GM18858 (cell line): ENCODE measurements at regions not wholly inside any gene's neighbourhood (a gene's known extent, or its start where the extent isn't known, plus 50 kb on each side); places are given as distances from the start of the nearest gene placed in this dataset.
"Not testable (repeated sequence)": the region's sequence is repeated elsewhere in the genome, so short reads cannot be mapped to it uniquely, and the experiment has no call there.

Source experiments
- ATAC-seq: cut with Tn5 transposase; IDR thresholded peaks from one replicate; pipeline ENCODE4 v1.9.1; 2021; ENCODE audit not compliant: unreplicated experiment

DNA sequence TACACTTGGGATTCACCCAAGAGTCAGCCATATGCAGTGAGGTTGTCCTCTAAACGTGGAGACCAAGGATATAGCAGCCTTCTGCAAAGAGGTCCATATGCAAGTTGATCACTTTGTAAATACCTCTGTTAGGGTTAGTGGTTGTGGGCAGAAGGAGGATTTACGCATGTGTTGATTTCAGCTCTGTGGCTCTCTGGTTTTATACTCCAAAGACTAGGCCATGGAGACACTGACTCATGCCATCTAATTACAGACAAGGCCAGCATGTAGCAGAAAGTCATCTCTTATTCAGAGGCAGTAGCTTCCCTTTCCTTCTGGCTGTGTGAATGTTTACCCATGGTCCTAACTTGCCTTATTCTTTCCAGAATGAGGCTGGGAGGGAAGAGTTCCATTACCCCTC is 140.9 kb upstream of the GOLGA6L4 start:
- ATAC-seq: not testable (repeated sequence)

DNA sequence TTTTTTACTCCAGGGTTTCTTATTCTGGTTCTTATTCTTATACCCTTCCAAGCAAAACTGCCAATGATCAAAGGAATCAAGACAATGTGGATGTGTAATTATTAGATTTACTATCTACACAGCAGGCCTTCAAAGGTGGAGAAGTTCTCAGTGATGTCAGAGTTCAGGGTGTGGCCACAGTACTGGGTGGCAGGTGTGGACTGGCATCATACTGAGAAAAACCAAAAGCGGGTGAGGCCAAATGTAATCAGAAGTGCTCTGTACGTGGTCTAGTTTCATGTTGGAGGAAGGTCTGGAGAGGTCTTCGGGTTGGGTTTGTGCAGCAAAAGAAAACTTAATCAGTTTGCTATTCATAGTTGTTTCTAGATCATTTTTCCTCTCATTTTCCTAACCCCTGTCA is 138.5 kb upstream of the GOLGA6L4 start:
- ATAC-seq: not testable (repeated sequence)

DNA sequence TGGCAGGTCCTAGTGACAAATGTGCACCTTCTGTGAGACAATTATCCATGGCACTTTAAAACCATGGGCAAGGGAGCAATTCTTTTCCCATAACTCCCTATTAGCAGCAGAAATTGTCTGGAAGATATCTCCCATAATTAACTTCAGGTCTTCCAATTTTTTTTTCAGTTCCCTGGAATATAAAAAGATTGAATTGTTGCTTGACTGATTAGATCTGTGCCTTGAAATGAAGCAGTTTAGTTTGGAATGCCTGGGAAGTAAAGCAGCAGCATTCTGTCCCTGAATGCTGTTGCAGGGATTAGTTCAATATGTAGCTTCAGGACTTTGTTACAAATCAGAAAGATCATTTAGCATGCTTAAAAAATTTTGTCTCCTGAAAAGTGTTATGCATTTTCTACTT is 137.0 kb upstream of the GOLGA6L4 start:
- no peak for ATAC-seq

DNA sequence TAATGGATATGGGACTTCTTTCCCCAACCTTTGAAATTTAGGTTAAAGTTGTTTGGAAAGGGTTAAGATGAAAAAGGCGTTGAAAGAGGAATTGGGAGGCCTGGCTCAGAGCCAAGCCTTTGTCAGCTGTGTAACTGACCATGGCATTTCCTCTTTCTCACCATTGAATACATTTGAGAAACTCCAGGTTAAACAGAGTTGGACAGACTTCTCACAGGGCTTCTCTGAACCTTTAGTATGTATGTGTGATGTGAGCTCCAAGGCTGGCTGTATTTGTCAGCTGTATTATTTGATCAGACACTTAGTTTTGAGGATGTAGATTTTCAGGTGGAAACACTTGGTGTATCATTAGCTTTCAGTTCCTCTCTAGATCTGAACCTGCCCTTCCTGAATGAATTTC is 136.4 kb upstream of the GOLGA6L4 start:
- ATAC-seq: no peak

DNA sequence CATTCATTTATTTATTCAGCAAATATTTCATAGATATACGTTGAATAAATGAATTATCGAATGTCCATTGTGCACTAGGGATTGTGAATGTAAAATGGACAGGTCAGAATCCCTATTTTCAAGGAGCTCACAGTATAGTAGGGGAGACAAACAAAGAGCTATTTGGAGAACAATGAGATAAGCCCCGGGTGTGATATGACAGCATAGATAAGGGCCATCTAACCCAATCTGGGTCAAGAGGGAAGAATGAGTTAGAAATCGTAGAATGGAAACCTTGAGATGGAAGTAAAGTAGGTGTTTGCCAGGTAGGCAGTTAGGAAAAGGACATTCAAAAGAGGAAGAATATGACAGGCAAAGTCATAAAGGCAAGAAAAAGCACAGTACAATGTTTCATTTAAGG is 132.2 kb upstream of the GOLGA6L4 start:
- ATAC-seq: no peak

DNA sequence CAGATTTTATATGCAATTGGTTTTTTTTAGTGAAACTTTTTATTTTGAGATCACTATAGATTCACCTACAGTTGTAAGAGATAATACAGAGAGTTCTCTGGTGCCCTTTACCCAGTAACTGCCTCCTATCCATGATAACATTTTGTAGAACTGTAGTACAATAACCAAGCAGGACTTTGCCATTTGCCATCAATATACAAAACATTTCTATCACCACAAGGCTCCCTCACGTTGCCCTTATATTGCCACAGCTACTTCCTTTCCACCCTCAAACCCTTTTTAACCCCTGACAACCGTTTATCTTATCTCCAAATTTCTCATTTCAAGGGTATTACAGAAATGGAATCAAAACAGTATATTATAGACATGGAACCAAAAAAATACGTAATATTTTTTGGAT is 130.7 kb upstream of the GOLGA6L4 start:
- ATAC-seq: no peak

DNA sequence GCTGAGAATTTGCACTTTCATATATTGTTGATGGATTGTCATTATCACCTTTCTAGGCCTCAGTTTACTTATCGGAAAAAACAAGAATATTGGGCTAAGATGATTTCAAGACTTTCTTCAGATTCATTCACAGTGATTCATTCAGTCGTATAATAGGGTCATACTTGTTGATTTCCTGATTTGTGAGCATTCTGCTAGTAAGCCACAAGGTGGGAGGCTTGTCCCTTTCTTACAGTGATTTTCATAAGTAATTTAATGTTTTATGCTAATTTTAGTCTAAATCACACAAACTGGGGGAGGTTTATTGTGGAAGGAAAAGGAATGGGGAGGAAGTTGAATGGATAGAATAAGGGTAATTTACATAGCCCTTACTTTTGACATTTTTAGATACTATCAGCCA is 126.8 kb upstream of the GOLGA6L4 start:
- ATAC-seq: no peak

DNA sequence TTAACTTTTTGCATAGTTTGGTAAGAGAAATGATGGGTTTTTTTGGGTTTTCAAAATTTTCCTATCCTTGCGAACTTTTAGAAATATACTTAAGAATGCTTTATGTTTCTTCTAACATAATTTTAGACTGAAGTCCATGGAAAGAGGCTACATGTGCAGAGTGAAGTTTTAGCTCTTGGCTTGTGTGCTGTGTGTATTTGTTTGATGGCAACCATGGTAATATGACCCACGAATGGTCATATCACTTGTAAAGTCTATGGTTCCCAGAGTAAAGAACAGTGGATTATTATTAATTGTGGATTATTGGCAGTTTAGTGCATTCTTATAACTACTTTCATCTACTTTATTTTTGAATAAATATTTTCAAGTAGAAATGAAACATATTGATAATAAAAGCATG is 124.0 kb upstream of the GOLGA6L4 start:
- ATAC-seq: no peak

DNA sequence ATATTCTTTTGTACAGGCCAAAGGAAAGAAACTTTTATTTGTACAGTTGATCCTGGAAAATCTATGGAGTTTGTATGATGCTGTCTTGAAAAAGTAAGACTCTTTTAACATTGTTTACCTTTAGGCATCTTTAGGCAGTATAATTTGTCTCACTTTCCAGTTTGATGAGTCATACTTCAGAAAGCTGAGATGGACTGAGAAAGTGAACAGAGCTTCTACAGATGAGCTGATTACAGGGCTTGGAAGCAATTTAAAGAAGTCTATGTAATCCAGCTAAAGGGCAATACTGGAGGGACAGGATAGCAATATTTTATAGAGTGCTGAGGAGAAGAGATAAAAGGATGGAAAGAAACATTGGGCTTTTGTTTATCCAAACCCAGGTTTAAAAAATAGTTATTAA is 123.5 kb upstream of the GOLGA6L4 start:
- ATAC-seq: no peak

DNA sequence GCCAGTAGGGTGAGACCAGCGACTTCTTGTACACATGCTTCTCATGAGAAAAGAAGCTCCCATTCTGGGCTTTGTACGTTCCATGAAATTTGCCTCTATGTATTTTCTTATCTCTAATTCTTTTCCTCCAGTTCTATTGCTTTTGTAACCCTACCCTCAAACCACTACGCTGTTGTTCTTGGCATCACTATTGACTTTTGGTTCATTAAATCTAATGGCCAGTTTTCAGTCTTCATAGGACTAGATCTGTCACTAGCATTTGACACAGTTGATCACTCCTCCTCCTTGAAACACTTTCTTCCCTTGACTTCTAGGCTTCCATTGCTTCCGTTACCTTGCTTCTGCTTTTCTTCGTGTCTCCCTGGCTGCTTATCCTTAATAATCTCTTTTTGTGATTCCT is 121.7 kb upstream of the GOLGA6L4 start:
- no peak for ATAC-seq

DNA sequence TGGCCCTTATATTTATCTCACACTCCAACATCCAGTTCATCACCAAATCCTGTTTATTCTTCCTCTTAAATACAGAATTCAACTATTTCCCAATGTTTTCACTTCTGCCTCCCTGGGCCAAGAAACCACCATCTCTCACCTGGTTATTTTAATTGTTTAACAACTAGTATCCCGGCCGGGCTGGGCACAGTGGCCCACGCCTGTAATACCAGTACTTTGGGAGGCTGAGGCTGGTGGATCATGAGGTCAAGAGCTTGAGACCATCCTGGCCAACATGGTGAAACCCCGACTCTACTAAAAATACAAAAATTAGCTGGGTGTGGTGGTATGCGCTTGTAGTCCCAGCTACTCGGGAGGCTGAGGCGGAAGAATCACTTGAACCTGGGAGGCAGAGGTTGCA is 120.9 kb upstream of the GOLGA6L4 start:
- not testable (repeated sequence) for ATAC-seq

DNA sequence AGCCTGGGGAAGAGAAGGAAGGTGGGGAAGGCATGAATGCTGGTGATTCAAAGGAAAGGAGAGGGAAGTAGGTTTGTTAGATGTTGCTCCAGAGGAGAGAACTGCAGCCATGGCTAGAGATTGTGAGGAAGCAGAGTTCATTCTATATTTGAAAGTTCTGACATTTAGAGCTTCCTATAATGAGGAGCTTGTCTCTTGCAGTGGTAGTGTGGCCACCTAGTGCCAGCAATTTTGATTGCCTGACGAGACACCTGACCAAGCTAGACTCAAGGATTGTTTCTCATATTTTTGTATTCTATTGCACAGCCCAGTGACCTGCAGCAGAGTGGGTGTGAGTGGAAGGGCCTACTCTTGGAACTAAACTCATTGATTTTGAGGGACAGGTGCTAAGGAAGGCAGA is 116.2 kb upstream of the GOLGA6L4 start:
- not testable (repeated sequence) for ATAC-seq

DNA sequence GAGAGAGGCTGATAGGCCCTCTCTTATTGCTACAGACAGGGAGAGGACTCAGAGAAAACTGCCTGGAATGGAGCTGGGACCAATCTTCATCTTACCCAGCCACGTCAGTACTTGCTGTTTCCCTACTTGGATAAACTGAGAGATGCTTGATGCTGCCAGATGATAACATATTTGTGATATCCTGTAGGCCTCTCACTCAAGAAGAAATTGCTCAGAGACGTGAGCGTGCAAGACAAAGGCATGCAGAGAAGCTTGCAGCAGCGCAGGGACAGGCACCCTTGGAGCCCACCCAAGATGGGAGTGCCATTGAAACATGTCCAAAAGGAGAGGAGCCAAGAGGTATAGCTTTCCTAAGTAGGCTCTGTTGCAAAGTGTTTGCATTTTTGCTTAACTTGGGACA is 114.7 kb upstream of the GOLGA6L4 start:
- ATAC-seq: not testable (repeated sequence)

DNA sequence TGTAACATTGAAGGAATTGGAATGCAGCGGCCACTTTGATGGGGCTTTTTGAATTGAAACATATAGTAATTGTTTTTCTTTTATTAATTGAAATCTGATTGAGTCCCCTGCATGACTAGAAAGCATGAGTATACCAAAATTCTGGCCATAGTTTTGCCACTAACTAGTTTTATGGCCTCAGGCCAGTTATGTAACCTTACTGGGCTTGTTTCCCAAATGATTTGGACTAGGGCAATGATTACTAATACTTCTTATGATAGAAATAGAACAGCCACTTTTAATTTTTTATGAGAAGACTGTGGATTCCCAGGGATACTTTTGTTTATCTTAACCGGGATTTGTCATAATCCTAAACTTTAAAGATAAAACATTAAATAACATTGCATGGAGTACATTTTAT is 106.9 kb upstream of the GOLGA6L4 start:
- ATAC-seq: not testable (repeated sequence)

DNA sequence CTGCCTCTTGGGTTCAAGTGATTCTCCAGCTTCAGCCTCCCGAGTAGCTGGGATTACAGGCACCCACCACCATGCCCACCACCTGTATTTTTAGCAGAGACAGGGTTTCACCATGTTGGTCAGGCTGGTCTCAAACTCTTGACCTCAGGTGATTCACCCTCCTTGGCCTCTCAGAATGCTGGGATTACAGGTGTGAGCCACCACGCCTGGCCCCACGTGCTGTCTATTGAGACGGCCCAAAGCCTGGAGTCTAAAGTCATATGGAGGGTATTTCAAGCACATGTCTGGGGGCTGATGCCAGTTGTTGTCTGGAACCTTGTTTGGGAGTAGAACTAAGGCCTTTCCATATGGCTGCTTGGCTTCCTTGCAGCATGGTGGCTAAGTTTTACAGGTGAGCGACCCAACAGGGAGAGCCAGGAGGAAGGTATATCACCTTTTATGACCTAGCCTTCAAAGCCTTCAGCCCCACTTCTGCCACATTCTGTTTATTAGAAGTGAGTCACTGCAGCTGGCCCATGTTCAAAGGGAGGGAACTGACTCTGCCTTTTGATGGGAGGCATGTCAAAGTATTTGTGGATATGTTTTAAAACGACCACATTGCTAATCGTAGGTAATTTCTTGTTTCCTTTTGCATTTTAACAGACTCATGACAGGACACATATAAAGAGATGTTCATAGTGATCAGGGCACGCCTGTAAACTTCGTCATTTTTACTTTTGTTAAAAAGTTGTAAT is 105.3 kb upstream of the GOLGA6L4 start:
- ATAC-seq: not testable (repeated sequence)

DNA sequence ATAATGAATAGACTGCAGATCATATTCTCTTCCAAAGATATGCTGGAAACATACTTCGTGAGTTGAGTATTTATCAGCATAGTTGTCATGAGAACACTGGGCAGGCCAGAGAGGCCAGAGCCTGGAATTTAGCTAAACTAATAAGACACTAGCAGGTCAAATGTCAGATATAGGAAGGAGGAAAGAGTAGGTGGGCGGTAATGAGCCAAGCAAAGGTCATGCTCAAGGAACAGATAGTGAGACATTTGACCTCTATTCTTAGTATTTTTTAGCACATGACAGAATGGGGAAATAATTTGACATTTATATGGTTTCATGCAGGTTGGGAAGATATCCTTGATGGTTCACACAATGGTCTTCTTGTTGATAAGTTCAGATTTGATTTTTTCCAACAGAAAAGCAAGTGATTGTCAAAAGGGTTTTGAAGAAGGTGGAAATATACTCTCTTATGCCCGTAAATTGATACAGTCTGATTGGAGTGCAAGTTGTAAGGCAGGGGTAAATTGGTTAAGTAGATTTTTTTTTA is 99.6 kb upstream of the GOLGA6L4 start:
- ATAC-seq: not testable (repeated sequence)

DNA sequence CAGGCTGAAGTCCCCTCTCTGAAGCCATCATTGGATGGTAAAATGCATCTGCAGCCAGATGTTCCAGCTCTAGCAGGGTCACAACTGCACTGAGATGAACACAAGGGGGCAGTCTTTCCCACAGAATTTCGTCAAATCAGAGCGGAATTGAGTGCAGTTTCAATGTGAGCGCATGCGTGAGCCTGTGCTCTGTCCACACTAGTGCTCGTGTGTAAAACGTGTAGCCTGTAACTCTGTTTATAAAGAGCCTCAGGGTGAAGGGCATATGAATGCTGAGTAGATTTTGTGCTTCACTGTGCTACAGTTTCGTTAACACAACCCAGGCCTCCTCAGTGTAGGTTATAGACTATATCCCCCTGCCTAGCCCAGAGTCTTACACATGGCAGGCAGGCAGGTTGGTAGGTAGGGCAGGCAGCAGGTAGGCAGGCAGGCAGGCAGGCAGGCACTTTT is 92.7 kb upstream of the GOLGA6L4 start:
- ATAC-seq: peak; percentile 94

DNA sequence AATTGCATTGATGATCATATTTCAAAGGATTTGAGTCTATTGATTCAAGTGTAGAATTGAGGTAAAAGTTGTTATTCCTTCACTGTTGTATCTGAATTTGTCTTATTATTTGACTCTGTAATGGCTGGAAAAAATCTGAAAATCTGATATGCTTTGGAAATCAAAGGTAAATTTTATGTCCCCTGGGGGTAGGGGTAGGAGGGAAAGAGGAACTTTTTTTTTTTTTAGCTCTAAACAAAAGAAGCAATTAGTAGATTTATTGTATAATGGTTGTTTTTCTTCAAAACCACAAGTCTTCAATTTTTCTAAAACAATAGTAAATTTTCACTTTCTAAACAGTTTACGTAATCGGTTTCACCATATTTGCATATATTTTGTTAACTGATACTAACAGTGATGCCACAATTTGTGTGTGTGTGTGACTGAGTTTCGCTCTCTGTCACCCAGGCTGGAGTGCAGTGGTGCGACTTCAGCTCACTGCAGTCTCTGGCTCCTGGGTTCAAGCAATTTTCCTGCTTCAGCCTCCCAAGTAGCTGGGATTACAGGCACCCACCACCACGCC is 91.7 kb upstream of the GOLGA6L4 start:
- no peak for ATAC-seq

DNA sequence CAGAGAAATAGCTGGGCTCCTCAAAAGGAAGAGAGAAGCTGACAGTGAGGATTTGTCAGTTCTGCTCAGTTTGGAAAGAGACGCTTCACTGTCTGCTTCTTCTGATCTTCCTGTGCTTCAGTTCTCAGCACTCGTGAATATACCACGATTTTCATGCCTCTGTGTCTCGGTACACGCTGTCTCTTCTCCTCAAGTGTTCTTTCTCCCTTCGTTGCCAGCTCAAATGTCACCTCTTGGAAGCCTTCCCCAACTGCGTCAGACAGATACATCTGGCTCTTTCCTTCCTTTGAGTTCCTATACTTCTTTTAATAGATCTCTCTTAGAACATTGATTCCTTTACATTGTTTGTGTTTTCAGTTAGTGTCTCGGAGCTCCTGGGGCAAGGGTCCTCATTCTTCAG is 90.6 kb upstream of the GOLGA6L4 start:
- ATAC-seq: not testable (repeated sequence)

DNA sequence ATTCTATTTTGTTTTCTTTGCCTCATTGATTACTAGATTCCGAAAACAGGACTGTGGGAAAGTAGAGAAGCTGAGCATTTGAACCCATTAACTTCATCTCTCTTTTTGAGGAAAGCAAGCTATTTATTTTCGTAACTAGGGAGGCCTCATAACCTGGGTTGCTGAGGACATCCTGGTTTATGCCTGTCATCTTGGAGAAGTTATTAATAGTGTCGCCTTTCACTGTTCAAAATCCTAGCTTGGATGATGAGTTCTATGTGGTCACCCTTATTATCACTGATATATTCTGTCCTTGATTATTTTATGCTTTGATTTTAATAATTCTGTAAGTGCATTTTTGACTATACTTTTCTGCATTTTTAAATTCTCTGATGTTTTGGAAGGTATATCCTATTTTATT is 89.3 kb upstream of the GOLGA6L4 start:
- not testable (repeated sequence) for ATAC-seq

DNA sequence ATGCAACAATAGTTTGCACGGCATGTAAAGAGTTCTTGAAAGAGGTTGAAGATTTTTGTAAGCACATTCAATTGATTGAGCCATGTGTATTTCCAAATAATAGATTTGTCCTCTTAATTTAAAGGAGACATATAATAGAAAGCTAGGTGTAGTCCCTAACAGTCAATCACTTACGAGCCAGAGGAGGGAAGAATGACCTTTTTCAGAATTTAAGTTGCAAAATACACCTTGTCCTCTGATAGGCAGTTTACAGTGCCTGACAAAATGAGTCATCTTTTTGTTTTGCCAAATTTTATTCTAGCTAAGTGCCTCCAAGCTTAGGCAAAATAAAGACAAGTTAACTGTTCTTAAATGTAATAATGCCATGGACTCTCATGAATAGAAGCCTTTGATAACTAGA is 88.3 kb upstream of the GOLGA6L4 start:
- ATAC-seq: not testable (repeated sequence)

DNA sequence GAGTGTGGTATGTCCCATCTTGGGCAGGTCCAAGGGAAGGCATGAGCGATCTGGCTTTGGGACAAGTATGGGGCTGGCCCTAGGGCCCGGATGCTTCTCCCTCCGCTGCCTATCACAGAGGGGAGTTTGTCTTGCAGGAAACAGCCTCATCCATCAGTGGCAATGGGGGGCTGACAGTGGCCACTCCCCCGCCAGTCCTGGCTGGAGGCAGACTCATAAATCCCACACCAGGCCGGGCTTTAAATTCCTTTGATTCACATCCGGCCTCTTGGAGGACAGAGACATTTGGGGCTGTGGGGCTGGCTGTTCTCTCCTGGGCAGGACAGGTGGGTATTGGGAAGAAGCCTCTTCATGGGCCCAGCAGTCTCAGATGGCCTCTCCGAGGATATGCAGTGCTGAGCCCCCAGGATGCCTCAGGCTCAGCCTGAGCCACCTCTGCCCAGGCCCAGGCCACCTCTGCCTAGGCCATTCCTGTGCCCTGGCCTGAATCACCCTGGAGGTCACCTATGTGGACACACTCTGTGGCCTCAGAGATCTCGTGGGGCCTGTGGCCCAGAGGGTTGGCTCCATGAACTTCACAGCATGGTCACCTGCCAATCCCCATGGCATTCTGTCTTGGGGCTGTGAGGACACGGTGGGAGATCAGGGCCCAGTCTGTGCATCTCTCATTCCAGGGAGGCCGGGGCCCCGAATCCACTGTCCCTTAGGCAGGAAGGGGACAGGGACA is 84.2 kb upstream of the GOLGA6L4 start:
- ATAC-seq: no peak
